HG03060 (cell line): ENCODE measurements at regions not wholly inside any gene's neighbourhood (a gene's known extent, or its start where the extent isn't known, plus 50 kb on each side); places are given as distances from the start of the nearest gene placed in this dataset.
"Not testable (repeated sequence)": the region's sequence is repeated elsewhere in the genome, so short reads cannot be mapped to it uniquely, and the experiment has no call there.

Source experiments
- ATAC-seq: cut with Tn5 transposase; IDR thresholded peaks from one replicate; pipeline ENCODE4 v1.9.1; 2021; ENCODE audit warnings: low read depth, moderate number of reproducible peaks; ENCODE audit not compliant: unreplicated experiment

DNA sequence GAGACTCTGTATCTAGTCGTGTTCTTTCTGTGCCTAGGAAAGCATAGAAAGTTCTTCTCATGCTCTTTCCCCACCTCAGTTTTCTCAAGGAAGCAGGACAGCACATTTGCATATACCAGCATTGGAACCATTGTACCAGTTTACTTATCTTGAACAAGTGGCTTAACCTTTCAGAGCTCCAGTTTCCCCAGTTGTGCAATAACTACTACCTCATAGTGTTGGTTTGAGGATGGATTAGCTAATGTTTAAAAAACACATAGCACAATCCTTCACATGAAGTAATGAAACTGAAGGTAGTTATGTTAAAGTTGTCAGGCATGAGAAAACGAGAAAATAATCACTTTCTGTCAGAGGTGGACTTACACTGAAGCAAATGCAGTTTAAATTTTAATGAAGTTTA, 92.2 kb upstream of the H2AZ1 start:
- no peak for ATAC-seq

GRCh38 chr4:100041646-100042045, 91.6 kb upstream of the H2AZ1 start:
- no peak for ATAC-seq

GRCh38 chr4:100034023-100034664, 84.1 kb upstream of the H2AZ1 start:
- no peak for ATAC-seq

- ATAC-seq: no peak
These were observed 76.0 kb upstream of the H2AZ1 start for GRCh38 chr4:100026066-100026465.

DNA sequence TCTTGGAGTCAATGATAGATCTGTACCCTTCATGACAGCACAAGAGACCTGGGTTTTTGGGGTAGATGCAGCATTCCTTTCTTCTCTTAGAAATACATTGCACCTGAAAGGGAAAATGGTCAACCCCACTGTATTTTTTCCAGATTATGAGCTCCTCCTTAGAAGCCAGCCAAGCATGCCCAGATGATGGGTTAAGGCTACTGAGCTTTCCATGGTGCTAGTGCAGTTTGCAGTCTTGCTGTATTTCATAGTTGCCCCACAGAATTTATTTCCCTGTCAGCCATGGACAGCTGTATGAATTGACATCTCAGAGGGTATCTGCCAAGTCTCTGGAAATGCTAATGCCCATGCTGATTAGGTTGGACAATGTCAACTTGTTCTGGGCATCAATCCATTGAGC, 73.7 kb upstream of the H2AZ1 start:
- ATAC-seq: no peak

GRCh38 chr4:100022792-100023222, 72.7 kb upstream of the H2AZ1 start:
- no peak for ATAC-seq

- ATAC-seq: no peak
These were observed 69.7 kb upstream of the H2AZ1 start for GRCh38 chr4:100019821-100020220.

- peak; percentile 89 for ATAC-seq
These were observed 67.7 kb upstream of the H2AZ1 start for GRCh38 chr4:100017637-100018310.

DNA sequence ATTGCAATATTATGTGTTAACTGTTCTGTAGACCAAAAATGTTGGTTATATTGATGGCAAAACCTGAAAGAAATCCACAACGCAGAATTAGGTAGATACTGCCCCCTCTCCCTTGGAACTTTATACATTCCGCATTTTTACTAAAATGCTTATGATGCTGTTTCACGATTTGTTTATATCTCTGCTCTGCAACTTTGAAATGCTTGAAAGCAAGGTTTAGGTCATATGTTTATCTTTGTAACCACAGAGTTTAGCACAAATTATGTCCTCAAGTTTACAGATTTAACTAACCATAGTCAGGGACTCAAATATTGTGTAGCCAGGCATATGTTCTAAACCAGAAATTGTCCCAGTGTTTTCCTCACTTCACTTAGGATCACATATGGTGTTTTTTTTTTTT, 66.1 kb upstream of the H2AZ1 start:
- ATAC-seq: no peak

DNA sequence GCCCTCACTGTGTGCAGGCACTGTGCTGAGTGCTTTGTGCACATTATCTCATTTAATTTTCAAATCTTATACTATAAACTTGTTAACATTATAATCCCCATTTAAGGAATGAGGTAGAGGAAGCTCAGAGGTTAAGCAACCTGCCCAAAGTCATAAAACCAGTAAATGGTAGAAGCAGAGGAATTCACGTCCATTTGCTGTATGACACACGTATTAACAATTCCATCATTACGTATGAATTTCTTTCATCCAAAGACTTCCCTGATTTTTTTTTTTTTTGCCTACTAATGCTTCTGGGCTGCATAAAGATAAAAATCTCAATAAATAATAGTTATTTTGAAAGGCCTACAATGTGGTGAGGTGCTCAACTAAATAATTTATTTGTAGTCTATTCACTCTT, 64.5 kb upstream of the H2AZ1 start:
- no peak for ATAC-seq

GRCh38 chr4:100009490-100009889, 59.4 kb upstream of the H2AZ1 start:
- ATAC-seq: no peak

GRCh38 chr4:100008048-100008447, 58.0 kb upstream of the H2AZ1 start:
- ATAC-seq: no peak

DNA sequence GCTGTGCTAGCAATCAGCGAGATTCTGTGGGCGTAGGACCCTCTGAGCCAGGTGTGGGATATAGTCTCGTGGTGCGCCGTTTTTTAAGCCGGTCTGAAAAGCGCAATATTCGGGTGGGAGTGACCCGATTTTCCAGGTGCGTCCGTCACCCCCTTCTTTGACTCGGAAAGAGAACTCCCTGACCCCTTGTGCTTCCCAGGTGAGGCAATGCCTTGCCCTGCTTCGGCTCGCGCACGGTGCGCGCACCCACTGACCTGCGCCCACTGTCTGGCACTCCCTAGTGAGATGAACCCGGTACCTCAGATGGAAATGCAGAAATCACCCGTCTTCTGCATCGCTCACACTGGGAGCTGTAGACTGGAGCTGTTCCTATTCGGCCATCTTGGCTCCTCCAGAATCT, 56.1 kb upstream of the H2AZ1 start:
- not testable (repeated sequence) for ATAC-seq
